B cell (primary cell): ENCODE measurements at regions not wholly inside any gene's neighbourhood (a gene's known extent, or its start where the extent isn't known, plus 50 kb on each side); places are given as distances from the start of the nearest gene placed in this dataset. TPM values are rescaled to one million over a fixed set of nuclear protein-coding genes. Genes with fewer than 3 reads are reported as not detected.

ENCODE experiments used
- ATAC-seq: fragments of 200-7000 bp; cut with Tn5 transposase; one replicate; pipeline ENCODE4 v1.10.0; 2021; ENCODE audit warnings: low read depth, mild to moderate bottlenecking, moderate number of reproducible peaks, moderate library complexity
- CTCF ChIA-PET: fragments of 350-600 bp; sonication (Branson Sonifier 250); formaldehyde crosslinking; loops from one replicate; lab custom pipeline; 2021; ENCODE audit warnings: antibody characterized with exemption, inconsistent platforms; lab: Charles Lee
- POLR2A ChIA-PET: fragments of 350-600 bp; sonication (Branson Sonifier 250); formaldehyde crosslinking; loops from one replicate; lab custom pipeline; 2021; ENCODE audit warnings: antibody characterized with exemption; lab: Charles Lee
- DNase-seq: peaks from one replicate; pipeline ENCODE4 v3.0.0; 2013
- H2AFZ ChIP-seq: 2 replicates; pipeline ENCODE4 v1.6.1; 2012; ENCODE audit warnings: mild to moderate bottlenecking, low read depth, low read length; ENCODE audit not compliant: insufficient read depth, poor library complexity, severe bottlenecking
- H3K27ac ChIP-seq, 2 donors: 1 replicate in 1 of 2; 2 replicates in 1 of 2; pipeline ENCODE4 v1.5.1; 2012 to 2013; ENCODE audit warnings: low read length in 2 of 2, mild to moderate bottlenecking in 2 of 2, moderate library complexity in 1 of 2
- H3K27me3 ChIP-seq, 4 experiments: fragments of 200-600 bp in 1 of 4; sonication (generic) in 1 of 4; replicated peaks in 1 of 4; 1 replicate in 2 of 4; 2 replicates in 2 of 4; pipeline versions ENCODE4 v1.6.1 to v1.7.0; 2013 to 2016; ENCODE audit warnings: low read length in 3 of 4, mild to moderate bottlenecking in 2 of 4, mixed read lengths in 1 of 4, moderate library complexity in 1 of 4; ENCODE audit not compliant: insufficient read depth in 4 of 4, control insufficient read depth in 3 of 4; ENCODE audit errors: control extremely low read depth in 1 of 4
- H3K36me3 ChIP-seq, 2 experiments: replicated peaks in 1 of 2; 1 replicate in 1 of 2; 2 replicates in 1 of 2; pipeline versions ENCODE4 v1.6.1 to v1.7.1; 2013; ENCODE audit warnings: low read length in 1 of 2; ENCODE audit not compliant: insufficient read depth in 2 of 2, control insufficient read depth in 1 of 2; ENCODE audit errors: control extremely low read depth in 1 of 2, extremely low read depth in 1 of 2
- H3K4me1 ChIP-seq, 2 donors: fragments of 200-600 bp in 1 of 2; sonication (generic) in 1 of 2; 1 replicate in 1 of 2; 2 replicates in 1 of 2; pipeline versions ENCODE4 v1.5.1 to v1.6.1; 2013 to 2017; ENCODE audit warnings: low read length in 2 of 2; ENCODE audit not compliant: control insufficient read depth in 2 of 2, insufficient read depth in 2 of 2
- H3K4me2 ChIP-seq: replicated peaks from 2 replicates; pipeline ENCODE3; 2012; ENCODE audit warnings: mild to moderate bottlenecking, low read depth, low read length; ENCODE audit not compliant: poor library complexity, severe bottlenecking
- H3K4me3 ChIP-seq, 5 experiments: fragments of 200-600 bp in 1 of 5; sonication (generic) in 1 of 5; 1 replicate in 3 of 5; 2 replicates in 2 of 5; pipeline versions ENCODE4 v1.5.1 to v1.7.0; 2011 to 2016; ENCODE audit warnings: low read length in 4 of 5, mild to moderate bottlenecking in 4 of 5, low read depth in 2 of 5, control low read depth in 1 of 5, moderate library complexity in 1 of 5; ENCODE audit not compliant: insufficient read depth in 1 of 5; ENCODE audit errors: control extremely low read depth in 1 of 5, extremely low read depth in 1 of 5
- H3K79me2 ChIP-seq: fragments of 200-600 bp; sonication (generic); one replicate; pipeline ENCODE4 v1.6.0; 2016; ENCODE audit warnings: low read length; ENCODE audit not compliant: control insufficient read depth, insufficient read depth
- H3K9ac ChIP-seq: fragments of 200-600 bp; sonication (generic); 2 replicates; pipeline ENCODE4 v1.6.1; 2017; ENCODE audit warnings: mild to moderate bottlenecking, low read length, moderate library complexity
- H3K9me3 ChIP-seq, 3 donors: one replicate each; pipeline versions ENCODE4 v1.6.1 to v1.7.1; 2013; ENCODE audit warnings: low read length in 2 of 3; ENCODE audit not compliant: control insufficient read depth in 2 of 3, insufficient read depth in 1 of 3; ENCODE audit errors: control extremely low read depth in 1 of 3
- H4K20me1 ChIP-seq: 2 replicates; pipeline ENCODE4 v1.6.0; 2012; ENCODE audit warnings: mild to moderate bottlenecking, low read length; ENCODE audit not compliant: insufficient read depth, control insufficient read depth, poor library complexity, severe bottlenecking
- H3K27ac Mint-ChIP-seq: one replicate; pipeline ENCODE4 v1.8.0; 2021; ENCODE audit warnings: mixed read lengths
- H3K27me3 Mint-ChIP-seq: one replicate; pipeline ENCODE4 v1.8.0; 2021; ENCODE audit warnings: mixed read lengths
- H3K4me1 Mint-ChIP-seq: one replicate; pipeline ENCODE4 v1.8.0; 2021; ENCODE audit warnings: mixed read lengths
- H3K4me3 Mint-ChIP-seq: one replicate; pipeline ENCODE4 v1.8.0; 2021; ENCODE audit warnings: mixed read lengths
- H3K9me3 Mint-ChIP-seq: one replicate; pipeline ENCODE4 v1.8.0; 2022; ENCODE audit warnings: mixed read lengths; ENCODE audit not compliant: insufficient read depth
- EZH2 ChIP-seq: IDR thresholded peaks from 2 replicates; pipeline ENCODE4 v1.6.1; 2012; ENCODE audit warnings: borderline replicate concordance, low read depth, mild to moderate bottlenecking, moderate library complexity, low read length; ENCODE audit not compliant: insufficient read depth, poor library complexity, severe bottlenecking
- WGBS: methylation state at CpG from one replicate; pipeline ENCODE4 v1.1.5; 2013; ENCODE audit warnings: missing lambda C conversion rate; ENCODE audit not compliant: insufficient coverage; 5-methylcytosine and 5-hydroxymethylcytosine counted together
- intact Hi-C: fragments of 100-400 bp; cut with micrococcal nuclease; formaldehyde crosslinking; loops from one replicate; pipeline ENCODE4 v1.10.0; 2022
- small RNA-seq: library from RNA; depleted of rRNA; stranded (forward); fragments of <200 nt; gene quantifications from one replicate; pipeline ENCODE3, GENCODE V24; 2012; ENCODE audit warnings: low replicate concordance, low read depth; ENCODE audit not compliant: insufficient read length
- TF ChIP-seq, protein P1 (sequence below): fragments of 200-600 bp; IDR thresholded peaks from one replicate; pipeline ENCODE4 v1.8.0; 2022; ENCODE audit warnings: antibody characterized with exemption, mild to moderate bottlenecking

DNA sequence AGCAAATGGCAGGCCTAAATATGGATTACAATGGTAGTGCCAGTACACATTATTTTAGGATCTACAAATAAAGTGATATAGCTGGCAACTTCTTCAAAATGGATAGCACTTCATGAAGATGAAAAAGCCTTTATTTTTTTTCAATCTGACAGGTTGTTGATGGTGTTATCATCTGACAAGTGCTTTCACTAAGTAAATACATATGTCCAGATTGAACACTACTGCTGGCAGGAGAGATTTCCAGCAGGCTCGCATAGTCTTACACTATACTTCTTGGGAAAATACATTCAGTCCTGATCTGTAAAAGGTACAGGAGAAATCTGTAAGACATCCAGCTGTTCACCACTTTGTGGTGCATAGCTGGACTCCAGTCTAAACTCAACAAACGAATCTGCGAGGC lies 50.9 kb upstream of the ALCAM start:
- H3K4me2 ChIP-seq, result no peak overlapping the region
- H3K36me3 ChIP-seq, result no peaks in the 10 kb centered on the region
- CTCF ChIA-PET, result interaction anchor here (0.5 kb wide), 1 partner anchor 310 kb away, joined by 3 read pairs; no protein-coding TSS in a partner anchor
- no peak overlapping the region for H3K27ac ChIP-seq
- no peak for ATAC-seq
- H3K79me2 ChIP-seq, result no peaks in the 10 kb centered on the region
- DNase-seq, result no peak
- no peak overlapping the region for H3K9ac ChIP-seq
- no peak overlapping the region for H2AFZ ChIP-seq
- no peak overlapping the region for H3K4me3 ChIP-seq
- intact Hi-C loops, result no loop called here
- H3K4me1 Mint-ChIP-seq, result no peaks in the 10 kb centered on the region
- H3K27me3 Mint-ChIP-seq, result no peaks in the 10 kb centered on the region
- no peaks in the 10 kb centered on the region for H3K9me3 ChIP-seq
- H3K27ac Mint-ChIP-seq, result no peak overlapping the region
- H3K27me3 ChIP-seq, result no peaks in the 10 kb centered on the region
- no CpG with 5 or more reads among the region's 3 CpGs for WGBS
- POLR2A ChIA-PET, result no interaction called here
- TF ChIP-seq, protein P1, sequence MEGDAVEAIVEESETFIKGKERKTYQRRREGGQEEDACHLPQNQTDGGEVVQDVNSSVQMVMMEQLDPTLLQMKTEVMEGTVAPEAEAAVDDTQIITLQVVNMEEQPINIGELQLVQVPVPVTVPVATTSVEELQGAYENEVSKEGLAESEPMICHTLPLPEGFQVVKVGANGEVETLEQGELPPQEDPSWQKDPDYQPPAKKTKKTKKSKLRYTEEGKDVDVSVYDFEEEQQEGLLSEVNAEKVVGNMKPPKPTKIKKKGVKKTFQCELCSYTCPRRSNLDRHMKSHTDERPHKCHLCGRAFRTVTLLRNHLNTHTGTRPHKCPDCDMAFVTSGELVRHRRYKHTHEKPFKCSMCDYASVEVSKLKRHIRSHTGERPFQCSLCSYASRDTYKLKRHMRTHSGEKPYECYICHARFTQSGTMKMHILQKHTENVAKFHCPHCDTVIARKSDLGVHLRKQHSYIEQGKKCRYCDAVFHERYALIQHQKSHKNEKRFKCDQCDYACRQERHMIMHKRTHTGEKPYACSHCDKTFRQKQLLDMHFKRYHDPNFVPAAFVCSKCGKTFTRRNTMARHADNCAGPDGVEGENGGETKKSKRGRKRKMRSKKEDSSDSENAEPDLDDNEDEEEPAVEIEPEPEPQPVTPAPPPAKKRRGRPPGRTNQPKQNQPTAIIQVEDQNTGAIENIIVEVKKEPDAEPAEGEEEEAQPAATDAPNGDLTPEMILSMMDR, result no peak
- TF ChIP-seq EZH2, result no peak
- H3K4me1 ChIP-seq, result no peaks in the 10 kb centered on the region
- no peaks in the 10 kb centered on the region for H4K20me1 ChIP-seq
- no peak overlapping the region for H3K4me3 Mint-ChIP-seq
- H3K9me3 Mint-ChIP-seq, result peaks cover 2% of the 10 kb centered on the region

DNA sequence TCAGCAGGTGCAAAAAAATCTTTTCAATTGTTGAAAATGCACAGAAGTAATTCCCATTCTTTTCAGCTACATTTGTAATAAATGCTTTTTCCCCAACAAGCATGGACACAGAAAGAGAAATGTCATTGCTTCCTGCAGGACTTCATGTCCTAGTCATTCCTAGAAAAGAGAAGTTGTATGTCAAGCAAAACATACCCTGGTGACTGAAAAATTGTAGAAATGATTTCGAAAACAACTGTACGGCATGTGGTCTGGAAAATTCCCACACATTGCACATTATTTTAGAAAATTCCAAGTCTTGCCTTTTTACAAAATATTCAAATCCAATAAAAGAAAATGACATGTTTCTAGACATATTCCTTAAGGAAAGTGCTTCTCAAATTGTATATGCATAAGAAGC lies 50.4 kb upstream of the ALCAM start:
- Histone ChIP-seq H3K79me2 (no peaks in the 10 kb centered on the region), H3K4me1 (no peaks in the 10 kb centered on the region), H3K36me3 (no peaks in the 10 kb centered on the region), H3K27ac (no peak overlapping the region), H3K4me3 (no peak overlapping the region), H3K9me3 (no peaks in the 10 kb centered on the region), H3K4me2 (no peak overlapping the region), H3K9ac (no peak overlapping the region), H4K20me1 (no peaks in the 10 kb centered on the region), H3K27me3 (no peaks in the 10 kb centered on the region), H2AFZ (no peak overlapping the region)
- intact Hi-C loops, result no loop called here
- WGBS, result no CpG with 5 or more reads among the region's 2 CpGs
- no peak for TF ChIP-seq EZH2
- TF ChIP-seq, protein P1, result no peak
- no peaks in the 10 kb centered on the region for H3K4me1 Mint-ChIP-seq
- no peak for DNase-seq
- H3K27me3 Mint-ChIP-seq, result no peaks in the 10 kb centered on the region
- CTCF ChIA-PET, result interaction anchor here (0.5 kb wide), 1 partner anchor 311 kb away, joined by 3 read pairs; no protein-coding TSS in a partner anchor
- no peak for ATAC-seq
- no peak overlapping the region for H3K4me3 Mint-ChIP-seq
- peaks cover 2% of the 10 kb centered on the region for H3K9me3 Mint-ChIP-seq
- no peak overlapping the region for H3K27ac Mint-ChIP-seq
- POLR2A ChIA-PET, result no interaction called here

Small RNA genes lying in the stretch of these regions (small RNA-seq; reads per million reads assigned to genes)
- gene MIR548AB (not detected), gene NDUFA4P2 (not detected), gene RNU1-43P (not detected), gene RNU6-461P (not detected), gene TUBBP11 (not detected)
